ENCODE measurements at regions not wholly inside any gene's neighbourhood (a gene's known extent, or its start where the extent isn't known, plus 50 kb on each side); places are given as distances from the start of the nearest gene placed in this dataset.

GRCh38 chr19:28601723-28602440, 611.1 kb downstream of the UQCRFS1 start:
- ATAC-seq (no peak), DNase-seq (no peak)
- 70 to 82% (median 75%) methylated on average over 10 of the region's 10 CpGs for WGBS, 4 donors
- Histone ChIP-seq H3K27me3 (no peaks in the 10 kb centered on the region), H3K4me1 (peaks cover 0 to 4% (median 0%) of the 10 kb centered on the region in 12 donors), H3K9me3 (peaks cover 0 to 9% (median 3%) of the 10 kb centered on the region in 12 donors), H3K27ac (no peak overlapping the region), H3K4me3 (no peak overlapping the region), H3K36me3 (no peaks in the 10 kb centered on the region)
- intact Hi-C loops (cut with DNase I): no loop called here
- no peak for TF ChIP-seq POLR2A (IDR thresholded peaks at IDR 0.05)
- TF ChIP-seq CTCF (IDR thresholded peaks at IDR 0.05): no peak

GRCh38 chr19:28598861-28599260, 614.1 kb downstream of the UQCRFS1 start:
- ATAC-seq (no peak), DNase-seq (no peak)
- no peak for TF ChIP-seq POLR2A (IDR thresholded peaks at IDR 0.05)
- no peak for TF ChIP-seq CTCF (IDR thresholded peaks at IDR 0.05)
- Histone ChIP-seq H3K36me3 (no peaks in the 10 kb centered on the region), H3K27me3 (no peaks in the 10 kb centered on the region), H3K9me3 (no peaks in the 10 kb centered on the region), H3K4me3 (no peak overlapping the region), H3K27ac (no peak overlapping the region), H3K4me1 (no peaks in the 10 kb centered on the region)
- intact Hi-C loops (cut with DNase I): no loop called here
- 43 to 59% (median 52%) methylated on average over 3 of the region's 3 CpGs for WGBS, 4 donors

GRCh38 chr19:28596561-28597071, 616.3 kb downstream of the UQCRFS1 start:
- Histone ChIP-seq H3K9me3 (no peaks in the 10 kb centered on the region), H3K4me1 (no peaks in the 10 kb centered on the region), H3K27ac (no peak overlapping the region), H3K27me3 (no peaks in the 10 kb centered on the region), H3K4me3 (no peak overlapping the region), H3K36me3 (no peaks in the 10 kb centered on the region)
- DNase-seq (no peak), ATAC-seq (no peak)
- intact Hi-C loops (cut with DNase I): no loop called here
- TF ChIP-seq POLR2A (IDR thresholded peaks at IDR 0.05) (no peak), CTCF (IDR thresholded peaks at IDR 0.05) (no peak)
- WGBS, 4 donors: 77 to 81% (median 78%) methylated on average over 12 of the region's 12 CpGs

- no peak overlapping the region for H3K4me3 ChIP-seq
- no peak overlapping the region for H3K27ac ChIP-seq
- no peaks in the 10 kb centered on the region for H3K4me1 ChIP-seq
- H3K27me3 ChIP-seq: no peaks in the 10 kb centered on the region
- H3K36me3 ChIP-seq: no peaks in the 10 kb centered on the region
- no peaks in the 10 kb centered on the region for H3K9me3 ChIP-seq
- WGBS, 4 donors: 70 to 86% (median 79%) methylated on average over 4 of the region's 4 CpGs
- intact Hi-C loops (cut with DNase I): no loop called here
- TF ChIP-seq POLR2A (IDR thresholded peaks at IDR 0.05): no peak
- TF ChIP-seq CTCF (IDR thresholded peaks at IDR 0.05): no peak
- no peak for DNase-seq
- no peak for ATAC-seq
Measured at GRCh38 chr19:28595722-28596480, 617.0 kb downstream of the UQCRFS1 start.

Measured in heart left ventricle (tissue), 16 donors.